ENCODE measurements at regions not wholly inside any gene's neighbourhood (a gene's known extent, or its start where the extent isn't known, plus 50 kb on each side); places are given as distances from the start of the nearest gene placed in this dataset.

DNA sequence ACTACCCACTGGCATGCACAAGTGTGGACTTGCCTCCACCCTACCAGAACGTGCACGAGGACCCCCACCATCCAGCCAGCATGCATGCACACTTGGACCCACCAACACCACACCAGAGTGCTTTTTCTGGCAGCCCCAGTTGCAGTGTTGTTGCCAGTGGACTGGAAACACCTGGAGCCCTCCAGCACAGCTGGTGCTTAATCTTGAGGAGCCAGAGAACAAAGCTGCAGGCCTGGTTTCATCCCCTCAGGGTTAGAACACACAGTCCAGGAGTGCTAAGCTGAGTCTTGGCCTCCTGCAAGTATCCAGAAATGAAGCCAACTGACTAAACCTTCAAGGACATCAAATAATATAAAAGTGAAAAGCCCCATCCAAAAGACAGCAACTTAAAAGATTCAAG is 888.0 kb downstream of the NTRK3 start:
- DNase-seq (ENCODE audit: low spot score in 2 of 2): no peak
- Histone ChIP-seq H3K36me3 (no peaks in the 10 kb centered on the region), H3K27ac (no peak overlapping the region), H3K27me3 (no peaks in the 10 kb centered on the region), H3K4me1 (no peaks in the 10 kb centered on the region), H3K9me3 (peaks cover 0 to 5% of the 10 kb centered on the region in 2 donors), H3K4me3 (no peak overlapping the region)
- intact Hi-C loops (cut with DNase I; ENCODE audit: low total_unique reads): no loop called here
- TF ChIP-seq POLR2A (IDR thresholded peaks at IDR 0.05) (no peak), POLR2AphosphoS5 (IDR thresholded peaks at IDR 0.05) (no peak)
- TF ChIP-seq, protein P1, sequence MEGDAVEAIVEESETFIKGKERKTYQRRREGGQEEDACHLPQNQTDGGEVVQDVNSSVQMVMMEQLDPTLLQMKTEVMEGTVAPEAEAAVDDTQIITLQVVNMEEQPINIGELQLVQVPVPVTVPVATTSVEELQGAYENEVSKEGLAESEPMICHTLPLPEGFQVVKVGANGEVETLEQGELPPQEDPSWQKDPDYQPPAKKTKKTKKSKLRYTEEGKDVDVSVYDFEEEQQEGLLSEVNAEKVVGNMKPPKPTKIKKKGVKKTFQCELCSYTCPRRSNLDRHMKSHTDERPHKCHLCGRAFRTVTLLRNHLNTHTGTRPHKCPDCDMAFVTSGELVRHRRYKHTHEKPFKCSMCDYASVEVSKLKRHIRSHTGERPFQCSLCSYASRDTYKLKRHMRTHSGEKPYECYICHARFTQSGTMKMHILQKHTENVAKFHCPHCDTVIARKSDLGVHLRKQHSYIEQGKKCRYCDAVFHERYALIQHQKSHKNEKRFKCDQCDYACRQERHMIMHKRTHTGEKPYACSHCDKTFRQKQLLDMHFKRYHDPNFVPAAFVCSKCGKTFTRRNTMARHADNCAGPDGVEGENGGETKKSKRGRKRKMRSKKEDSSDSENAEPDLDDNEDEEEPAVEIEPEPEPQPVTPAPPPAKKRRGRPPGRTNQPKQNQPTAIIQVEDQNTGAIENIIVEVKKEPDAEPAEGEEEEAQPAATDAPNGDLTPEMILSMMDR (IDR thresholded peaks at IDR 0.05): no peak

DNA sequence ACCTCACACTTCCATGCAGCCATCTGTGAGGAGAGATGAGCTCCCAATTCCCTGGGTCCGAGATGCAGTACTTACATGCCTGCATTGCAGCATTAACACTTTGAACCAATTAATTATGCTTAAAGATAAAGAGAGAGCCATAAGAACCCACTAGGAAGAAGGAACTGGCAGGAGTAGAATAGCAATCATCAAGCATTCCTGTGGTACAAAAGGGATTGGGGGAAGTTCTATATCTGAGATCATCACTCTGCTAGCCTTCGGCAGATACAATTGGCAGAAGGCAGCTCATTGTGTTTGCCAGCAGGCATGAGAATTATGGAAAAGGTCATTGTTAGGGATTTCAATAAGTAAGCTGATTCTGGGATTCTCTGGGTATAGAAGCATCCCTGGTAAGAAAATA is 891.4 kb downstream of the NTRK3 start:
- Histone ChIP-seq H3K27ac (no peak overlapping the region), H3K36me3 (no peaks in the 10 kb centered on the region), H3K9me3 (peaks cover 0 to 5% of the 10 kb centered on the region in 2 donors), H3K27me3 (no peaks in the 10 kb centered on the region), H3K4me3 (no peak overlapping the region), H3K4me1 (no peaks in the 10 kb centered on the region)
- DNase-seq (ENCODE audit: low spot score in 2 of 2): no peak
- TF ChIP-seq, protein P1 (IDR thresholded peaks at IDR 0.05): no peak
- TF ChIP-seq POLR2AphosphoS5 (IDR thresholded peaks at IDR 0.05) (no peak), POLR2A (IDR thresholded peaks at IDR 0.05) (no peak)
- intact Hi-C loops (cut with DNase I; ENCODE audit: low total_unique reads): no loop called here

DNA sequence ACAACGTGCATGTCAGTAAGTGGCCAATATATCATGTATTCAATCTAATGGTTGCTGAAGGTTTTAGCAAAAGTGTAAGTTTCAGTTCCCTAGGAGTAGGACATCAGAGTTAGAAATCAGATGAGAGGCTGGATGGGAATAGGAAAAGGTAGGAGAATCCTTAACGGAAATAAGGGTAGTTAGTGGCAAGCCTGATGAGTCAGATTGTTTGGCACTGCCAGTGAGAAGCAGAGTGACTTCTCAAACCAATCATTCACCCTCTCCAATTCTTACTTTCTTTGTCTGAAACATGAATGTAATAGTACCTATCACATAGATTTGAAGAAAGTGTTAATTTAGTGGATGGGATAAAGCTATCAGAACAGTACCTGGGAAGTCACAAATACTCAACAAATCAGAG is 894.0 kb downstream of the NTRK3 start:
- H3K4me3 ChIP-seq: no peak overlapping the region
- no peaks in the 10 kb centered on the region for H3K27me3 ChIP-seq
- TF ChIP-seq, protein P1 (IDR thresholded peaks at IDR 0.05): no peak
- TF ChIP-seq POLR2A (IDR thresholded peaks at IDR 0.05) (no peak), POLR2AphosphoS5 (IDR thresholded peaks at IDR 0.05) (no peak)
- H3K4me1 ChIP-seq: no peaks in the 10 kb centered on the region
- no peaks in the 10 kb centered on the region for H3K9me3 ChIP-seq
- no peak for DNase-seq (ENCODE audit: low spot score in 2 of 2)
- H3K36me3 ChIP-seq: no peaks in the 10 kb centered on the region
- no peak overlapping the region for H3K27ac ChIP-seq
- intact Hi-C loops (cut with DNase I; ENCODE audit: low total_unique reads): no loop called here

DNA sequence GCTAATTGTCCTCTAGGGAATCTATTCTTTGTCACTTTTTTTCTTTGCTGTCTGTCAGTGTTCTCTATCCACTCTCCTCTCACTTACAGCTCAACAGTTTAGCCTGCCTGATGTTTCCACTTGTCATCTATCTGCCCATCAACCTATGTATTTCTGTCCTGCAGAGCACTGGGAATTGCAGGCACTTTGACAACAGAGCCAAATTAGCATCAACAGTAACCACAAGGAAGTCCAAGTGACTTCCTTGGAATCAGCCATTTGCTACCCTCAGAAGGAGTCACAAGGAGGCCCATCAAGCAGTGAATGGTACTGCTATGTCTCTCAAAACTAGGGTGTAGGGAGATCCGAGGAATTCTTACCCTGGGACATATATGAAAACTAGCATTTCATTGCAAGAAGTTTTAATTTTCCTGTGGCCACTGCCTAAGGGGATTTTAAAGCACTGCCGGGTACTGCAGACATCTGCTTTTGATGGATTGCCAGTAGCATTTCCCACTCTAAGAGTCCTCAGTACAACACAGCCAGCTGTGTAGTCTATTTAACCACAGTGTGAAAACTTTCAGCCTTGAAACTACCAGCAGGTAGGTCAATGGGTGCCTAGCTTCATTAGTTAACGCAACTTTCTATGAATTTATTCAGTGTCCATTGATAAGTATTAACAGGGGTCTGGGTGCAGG is 898.8 kb downstream of the NTRK3 start:
- Histone ChIP-seq H3K36me3 (no peaks in the 10 kb centered on the region), H3K4me1 (no peaks in the 10 kb centered on the region), H3K27ac (no peak overlapping the region), H3K27me3 (no peaks in the 10 kb centered on the region), H3K4me3 (no peak overlapping the region), H3K9me3 (no peaks in the 10 kb centered on the region)
- TF ChIP-seq, protein P1 (IDR thresholded peaks at IDR 0.05): no peak
- intact Hi-C loops (cut with DNase I; ENCODE audit: low total_unique reads): no loop called here
- DNase-seq (ENCODE audit: low spot score in 2 of 2): no peak

DNA sequence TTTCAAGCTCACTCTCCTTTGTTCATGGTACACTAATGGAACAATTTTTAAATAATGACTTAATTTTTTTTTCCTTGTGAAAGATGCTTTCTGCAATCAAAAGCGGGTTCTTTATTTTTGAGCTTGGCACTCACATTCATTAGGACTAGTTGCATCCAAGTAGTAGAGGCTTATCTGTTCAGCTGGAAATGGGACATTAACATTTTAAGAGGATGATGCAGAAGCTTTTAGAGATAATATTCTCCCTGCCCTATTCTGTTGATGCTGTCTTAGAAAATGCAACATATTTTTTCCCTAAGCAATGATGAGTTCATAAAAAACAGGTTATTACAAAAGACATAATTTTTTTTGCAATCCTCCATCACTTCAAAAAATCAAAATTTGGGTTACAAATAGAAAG is 900.6 kb downstream of the NTRK3 start:
- H3K27me3 ChIP-seq: no peaks in the 10 kb centered on the region
- no peaks in the 10 kb centered on the region for H3K36me3 ChIP-seq
- H3K9me3 ChIP-seq: no peaks in the 10 kb centered on the region
- no peaks in the 10 kb centered on the region for H3K4me1 ChIP-seq
- TF ChIP-seq POLR2AphosphoS5 (IDR thresholded peaks at IDR 0.05) (no peak), POLR2A (IDR thresholded peaks at IDR 0.05) (no peak)
- TF ChIP-seq, protein P1 (IDR thresholded peaks at IDR 0.05): no peak
- no peak overlapping the region for H3K4me3 ChIP-seq
- no peak overlapping the region for H3K27ac ChIP-seq
- intact Hi-C loops (cut with DNase I; ENCODE audit: low total_unique reads): no loop called here
- DNase-seq (ENCODE audit: low spot score in 2 of 2): no peak

Data from breast epithelium (tissue), 4 donors.